ENCODE measurements at regions not wholly inside any gene's neighbourhood (a gene's known extent, or its start where the extent isn't known, plus 50 kb on each side); places are given as distances from the start of the nearest gene placed in this dataset.

DNA sequence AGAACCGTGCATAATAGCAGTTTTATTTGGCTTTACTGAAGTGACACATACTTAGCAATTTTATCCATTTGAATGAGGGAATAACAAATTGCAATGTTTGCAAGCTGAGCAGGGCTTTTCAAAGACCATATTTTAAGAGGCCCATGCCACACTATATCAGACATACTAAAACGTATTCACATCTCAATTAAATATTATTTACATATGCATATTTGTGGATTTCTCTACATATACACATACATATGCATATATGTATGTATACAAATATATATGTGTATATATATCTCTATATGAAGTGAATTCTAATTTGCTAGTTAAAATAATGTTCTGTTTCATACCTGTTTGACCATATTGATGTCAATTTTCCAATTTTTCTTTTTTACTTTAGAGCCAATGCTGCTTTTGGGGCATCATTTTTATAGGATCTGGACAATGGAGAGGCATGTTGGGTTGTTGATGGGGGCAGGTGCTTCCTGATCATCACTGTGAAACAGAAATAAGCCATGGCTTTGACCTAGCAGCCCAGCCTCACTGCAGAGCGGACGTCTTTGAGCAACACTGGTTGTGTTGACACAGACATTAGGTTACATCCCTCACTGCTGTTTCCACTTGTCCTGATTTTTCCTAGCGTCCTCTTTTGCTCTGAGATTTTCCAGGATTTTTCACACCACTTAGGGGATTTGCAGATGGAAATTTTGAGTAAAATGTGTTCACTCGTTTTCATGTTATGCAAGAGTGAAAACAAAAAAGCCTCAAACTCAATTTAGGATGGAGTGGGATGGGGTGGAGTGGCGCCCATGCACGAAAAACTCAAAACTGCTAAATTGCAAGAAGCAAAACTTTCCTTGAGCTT lies 56.9 kb downstream of the RDH14 start:
- H3K27ac ChIP-seq = no peak overlapping the region
- H3K9ac ChIP-seq = no peak overlapping the region
- no peaks in the 10 kb centered on the region for H3K36me3 ChIP-seq (ENCODE audit: control insufficient read depth, insufficient read depth, low read length)
- H2AFZ ChIP-seq = no peak overlapping the region
- no peak overlapping the region for H3K4me2 ChIP-seq (ENCODE audit: low read length)
- TF ChIP-seq, protein P1, sequence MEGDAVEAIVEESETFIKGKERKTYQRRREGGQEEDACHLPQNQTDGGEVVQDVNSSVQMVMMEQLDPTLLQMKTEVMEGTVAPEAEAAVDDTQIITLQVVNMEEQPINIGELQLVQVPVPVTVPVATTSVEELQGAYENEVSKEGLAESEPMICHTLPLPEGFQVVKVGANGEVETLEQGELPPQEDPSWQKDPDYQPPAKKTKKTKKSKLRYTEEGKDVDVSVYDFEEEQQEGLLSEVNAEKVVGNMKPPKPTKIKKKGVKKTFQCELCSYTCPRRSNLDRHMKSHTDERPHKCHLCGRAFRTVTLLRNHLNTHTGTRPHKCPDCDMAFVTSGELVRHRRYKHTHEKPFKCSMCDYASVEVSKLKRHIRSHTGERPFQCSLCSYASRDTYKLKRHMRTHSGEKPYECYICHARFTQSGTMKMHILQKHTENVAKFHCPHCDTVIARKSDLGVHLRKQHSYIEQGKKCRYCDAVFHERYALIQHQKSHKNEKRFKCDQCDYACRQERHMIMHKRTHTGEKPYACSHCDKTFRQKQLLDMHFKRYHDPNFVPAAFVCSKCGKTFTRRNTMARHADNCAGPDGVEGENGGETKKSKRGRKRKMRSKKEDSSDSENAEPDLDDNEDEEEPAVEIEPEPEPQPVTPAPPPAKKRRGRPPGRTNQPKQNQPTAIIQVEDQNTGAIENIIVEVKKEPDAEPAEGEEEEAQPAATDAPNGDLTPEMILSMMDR (IDR thresholded peaks at IDR 0.05) = no peak
- H3K9me3 ChIP-seq (ENCODE audit: control insufficient read depth, low read length) = no peaks in the 10 kb centered on the region
- no peaks in the 10 kb centered on the region for H3K27me3 ChIP-seq (ENCODE audit: control insufficient read depth, insufficient read depth, low read length)
- H3K4me3 ChIP-seq (ENCODE audit: low read depth, low read length) = no peak overlapping the region
- H3K79me2 ChIP-seq = no peaks in the 10 kb centered on the region
- H3K4me1 ChIP-seq = no peaks in the 10 kb centered on the region

DNA sequence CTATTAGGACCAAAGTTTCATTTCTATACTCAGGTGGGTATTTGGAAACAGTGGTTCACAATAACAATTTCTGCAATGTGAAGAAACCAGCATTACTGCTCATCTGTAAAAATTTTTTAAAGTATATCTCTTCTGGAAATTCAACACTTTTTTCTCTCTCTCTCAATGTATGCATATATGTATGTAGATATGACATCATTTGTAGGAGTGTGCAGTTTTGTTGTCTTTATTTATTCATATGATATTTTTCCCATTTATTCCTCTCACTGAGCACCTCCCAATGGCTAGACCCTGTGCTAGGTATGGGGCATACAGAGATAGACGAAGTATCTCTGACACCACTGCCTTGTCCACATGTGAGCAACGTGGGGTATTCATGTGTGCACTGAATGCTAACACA lies 58.3 kb downstream of the RDH14 start:
- no peaks in the 10 kb centered on the region for H3K9me3 ChIP-seq (ENCODE audit: control insufficient read depth, low read length)
- no peak overlapping the region for H3K9ac ChIP-seq
- H3K4me2 ChIP-seq (ENCODE audit: low read length) = no peak overlapping the region
- no peak overlapping the region for H3K27ac ChIP-seq
- H3K36me3 ChIP-seq (ENCODE audit: control insufficient read depth, insufficient read depth, low read length) = no peaks in the 10 kb centered on the region
- H3K79me2 ChIP-seq = no peaks in the 10 kb centered on the region
- no peaks in the 10 kb centered on the region for H3K4me1 ChIP-seq
- TF ChIP-seq, protein P1 (IDR thresholded peaks at IDR 0.05) = no peak
- H3K4me3 ChIP-seq (ENCODE audit: low read depth, low read length) = no peak overlapping the region
- H3K27me3 ChIP-seq (ENCODE audit: control insufficient read depth, insufficient read depth, low read length) = no peaks in the 10 kb centered on the region
- no peak overlapping the region for H2AFZ ChIP-seq

DNA sequence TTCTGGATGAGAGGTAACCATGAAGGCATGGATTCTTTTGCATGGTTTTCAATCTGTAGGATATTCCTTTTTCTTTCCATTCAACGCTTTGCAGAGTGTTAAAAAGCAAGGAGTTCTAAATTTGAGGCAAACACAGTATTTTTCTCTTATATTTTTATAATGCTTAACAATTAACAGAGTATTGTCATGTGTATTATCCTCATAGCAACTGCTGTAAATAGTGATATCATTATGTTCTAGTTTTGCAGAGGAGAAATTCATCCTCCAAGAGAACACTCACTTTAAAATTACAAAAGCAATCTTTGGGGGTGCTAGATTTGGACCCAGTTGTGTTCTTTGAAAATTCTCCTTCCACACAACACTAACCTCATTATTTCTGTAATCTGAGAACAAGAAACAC lies 58.7 kb downstream of the RDH14 start:
- H3K9me3 ChIP-seq (ENCODE audit: control insufficient read depth, low read length) = no peaks in the 10 kb centered on the region
- no peaks in the 10 kb centered on the region for H3K36me3 ChIP-seq (ENCODE audit: control insufficient read depth, insufficient read depth, low read length)
- no peak overlapping the region for H3K4me3 ChIP-seq (ENCODE audit: low read depth, low read length)
- no peaks in the 10 kb centered on the region for H3K4me1 ChIP-seq
- no peak overlapping the region for H2AFZ ChIP-seq
- no peak overlapping the region for H3K9ac ChIP-seq
- no peak overlapping the region for H3K4me2 ChIP-seq (ENCODE audit: low read length)
- TF ChIP-seq, protein P1 (IDR thresholded peaks at IDR 0.05) = no peak
- H3K27ac ChIP-seq = no peak overlapping the region
- H3K27me3 ChIP-seq (ENCODE audit: control insufficient read depth, insufficient read depth, low read length) = no peaks in the 10 kb centered on the region
- H3K79me2 ChIP-seq = no peaks in the 10 kb centered on the region

DNA sequence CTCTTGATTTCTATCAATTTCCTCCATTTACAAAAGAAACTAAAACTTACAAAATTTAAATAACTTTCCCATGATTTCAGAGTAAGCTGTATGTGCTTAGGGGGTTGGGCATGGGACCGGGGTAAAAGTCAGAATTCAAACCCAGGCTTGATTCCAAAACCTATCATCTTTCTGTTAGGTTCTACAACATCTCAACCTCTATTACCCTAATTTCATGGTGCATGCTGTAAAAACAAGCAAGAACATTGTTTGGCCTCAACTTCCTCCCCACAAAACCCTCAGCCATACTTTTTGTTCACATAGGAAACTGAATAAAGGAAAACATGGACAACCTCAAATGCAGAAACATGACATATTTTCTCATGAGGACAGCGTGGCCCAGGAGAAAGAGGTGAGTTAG lies 59.3 kb downstream of the RDH14 start:
- Histone ChIP-seq H3K4me1 (no peaks in the 10 kb centered on the region), H3K27ac (no peak overlapping the region), H3K9me3 (ENCODE audit: control insufficient read depth, low read length) (no peaks in the 10 kb centered on the region), H3K27me3 (ENCODE audit: control insufficient read depth, insufficient read depth, low read length) (no peaks in the 10 kb centered on the region), H3K36me3 (ENCODE audit: control insufficient read depth, insufficient read depth, low read length) (no peaks in the 10 kb centered on the region), H3K9ac (no peak overlapping the region), H2AFZ (no peak overlapping the region), H3K79me2 (no peaks in the 10 kb centered on the region), H3K4me2 (ENCODE audit: low read length) (no peak overlapping the region), H3K4me3 (ENCODE audit: low read depth, low read length) (no peak overlapping the region)
- TF ChIP-seq, protein P1 (IDR thresholded peaks at IDR 0.05) = no peak

DNA sequence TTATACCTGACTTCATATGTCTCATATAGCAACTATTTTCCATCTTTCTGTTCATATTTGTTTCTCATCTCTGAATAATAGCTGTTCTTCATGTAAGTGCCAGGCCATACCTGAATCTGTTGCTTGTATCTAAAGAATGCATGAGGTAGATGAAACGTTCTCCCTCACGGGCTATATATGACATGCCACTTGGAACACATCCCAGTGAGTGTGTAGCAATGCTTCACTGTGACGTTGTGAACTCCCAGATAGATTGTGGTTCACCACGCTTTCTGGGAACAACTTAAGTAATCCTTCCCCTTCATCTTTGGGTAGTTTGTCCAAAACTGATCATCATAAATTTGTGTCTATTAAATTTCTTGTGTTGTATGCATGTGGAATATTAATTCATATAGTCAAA lies 60.1 kb downstream of the RDH14 start:
- no peaks in the 10 kb centered on the region for H3K9me3 ChIP-seq (ENCODE audit: control insufficient read depth, low read length)
- no peaks in the 10 kb centered on the region for H3K27me3 ChIP-seq (ENCODE audit: control insufficient read depth, insufficient read depth, low read length)
- H3K27ac ChIP-seq = no peak overlapping the region
- no peak overlapping the region for H2AFZ ChIP-seq
- H3K4me1 ChIP-seq = no peaks in the 10 kb centered on the region
- TF ChIP-seq, protein P1 (IDR thresholded peaks at IDR 0.05) = no peak
- H3K36me3 ChIP-seq (ENCODE audit: control insufficient read depth, insufficient read depth, low read length) = no peaks in the 10 kb centered on the region
- H3K4me2 ChIP-seq (ENCODE audit: low read length) = no peak overlapping the region
- no peak overlapping the region for H3K9ac ChIP-seq
- no peaks in the 10 kb centered on the region for H3K79me2 ChIP-seq
- H3K4me3 ChIP-seq (ENCODE audit: low read depth, low read length) = no peak overlapping the region

Data from parathyroid adenoma (tissue), 2 donors.